HG02973 (cell line): ENCODE measurements at regions not wholly inside any gene's neighbourhood (a gene's known extent, or its start where the extent isn't known, plus 50 kb on each side); places are given as distances from the start of the nearest gene placed in this dataset.
"Not testable (repeated sequence)": the region's sequence is repeated elsewhere in the genome, so short reads cannot be mapped to it uniquely, and the experiment has no call there.

Source experiments
- ATAC-seq: cut with Tn5 transposase; IDR thresholded peaks from one replicate; pipeline ENCODE4 v1.9.1; 2021; ENCODE audit warnings: moderate library complexity; ENCODE audit not compliant: unreplicated experiment

- no peak for ATAC-seq
Observed at GRCh38 chr20:28562510-28562898, 2695.0 kb upstream of the DEFB115 start.

GRCh38 chr20:28562899-28563521 lies 2694.5 kb upstream of the DEFB115 start:
- ATAC-seq = not testable (repeated sequence)

GRCh38 chr20:28564024-28564423 lies 2693.4 kb upstream of the DEFB115 start:
- ATAC-seq = not testable (repeated sequence)

GRCh38 chr20:28564688-28565463 lies 2692.6 kb upstream of the DEFB115 start:
- not testable (repeated sequence) for ATAC-seq

- not testable (repeated sequence) for ATAC-seq
Observed at GRCh38 chr20:28575991-28576390, 2681.5 kb upstream of the DEFB115 start.

- ATAC-seq = not testable (repeated sequence)
Observed at GRCh38 chr20:28591680-28592079, 2665.8 kb upstream of the DEFB115 start.

- not testable (repeated sequence) for ATAC-seq
Observed at GRCh38 chr20:28593383-28593782, 2664.1 kb upstream of the DEFB115 start.

- not testable (repeated sequence) for ATAC-seq
Observed at GRCh38 chr20:28594476-28594875, 2663.0 kb upstream of the DEFB115 start.

GRCh38 chr20:28602006-28602402 lies 2655.5 kb upstream of the DEFB115 start:
- ATAC-seq = not testable (repeated sequence)

- peak; percentile 99 for ATAC-seq
Observed at GRCh38 chr20:28602403-28603217, 2654.9 kb upstream of the DEFB115 start.

- ATAC-seq = not testable (repeated sequence)
Observed at GRCh38 chr20:28603218-28603577, 2654.3 kb upstream of the DEFB115 start.

- ATAC-seq = no peak
Observed at GRCh38 chr20:28616354-28616753, 2641.1 kb upstream of the DEFB115 start.

- not testable (repeated sequence) for ATAC-seq
Observed at GRCh38 chr20:28619956-28620651, 2637.4 kb upstream of the DEFB115 start.

GRCh38 chr20:28625112-28625511 lies 2632.4 kb upstream of the DEFB115 start:
- ATAC-seq = not testable (repeated sequence)

GRCh38 chr20:28640831-28641230 lies 2616.6 kb upstream of the DEFB115 start:
- not testable (repeated sequence) for ATAC-seq
